Natural killer cell (primary cell): ENCODE measurements at regions not wholly inside any gene's neighbourhood (a gene's known extent, or its start where the extent isn't known, plus 50 kb on each side); places are given as distances from the start of the nearest gene placed in this dataset.
A peak's percentile ranks its signal among the peaks of the same experiment; 100 is the strongest.

Source experiments
- ATAC-seq, 3 donors: fragments of 150-1000 bp in 2 of 3; fragments of 200-7000 bp in 1 of 3; cut with Tn5 transposase; 1 replicate in 1 of 3; 2 replicates in 2 of 3; pipeline ENCODE4 v1.10.0; 2021; ENCODE audit warnings: mild to moderate bottlenecking in 2 of 3, moderate library complexity in 2 of 3
- DNase-seq, 2 donors: peaks; one replicate each; pipeline versions ENCODE4 v3.0.0 to v3.0.0-alpha.2; 2013 to 2021; ENCODE audit warnings: mixed read lengths in 1 of 2
- H3K27ac ChIP-seq: one replicate; pipeline ENCODE4 v1.5.1; 2013; ENCODE audit warnings: mild to moderate bottlenecking, low read length
- H3K27me3 ChIP-seq: one replicate; pipeline ENCODE4 v1.6.1; 2013; ENCODE audit warnings: low read length; ENCODE audit not compliant: control insufficient read depth, insufficient read depth
- H3K36me3 ChIP-seq: one replicate; pipeline ENCODE4 v1.6.1; 2013; ENCODE audit warnings: low read length; ENCODE audit not compliant: control insufficient read depth, insufficient read depth
- H3K4me1 ChIP-seq: one replicate; pipeline ENCODE4 v1.6.1; 2013; ENCODE audit warnings: low read length; ENCODE audit not compliant: control insufficient read depth, insufficient read depth
- H3K4me3 ChIP-seq: one replicate; pipeline ENCODE4 v1.5.1; 2013; ENCODE audit warnings: low read length
- H3K9me3 ChIP-seq: one replicate; pipeline ENCODE4 v1.6.1; 2013; ENCODE audit warnings: low read length; ENCODE audit not compliant: control insufficient read depth, insufficient read depth
- H3K27ac Mint-ChIP-seq, 2 donors: one replicate each; pipeline ENCODE4 v1.8.0; 2022; ENCODE audit warnings: mild to moderate bottlenecking in 2 of 2, mixed read lengths in 2 of 2, moderate library complexity in 1 of 2
- H3K27me3 Mint-ChIP-seq, 2 donors: one replicate each; pipeline ENCODE4 v1.8.0; 2022; ENCODE audit warnings: low read depth in 2 of 2, mixed read lengths in 2 of 2
- H3K36me3 Mint-ChIP-seq: one replicate; pipeline ENCODE4 v1.8.0; 2022; ENCODE audit warnings: mixed read lengths
- H3K4me1 Mint-ChIP-seq, 2 donors: one replicate each; pipeline ENCODE4 v1.8.0; 2022; ENCODE audit warnings: mixed read lengths in 2 of 2
- H3K4me3 Mint-ChIP-seq: one replicate; pipeline ENCODE4 v1.8.0; 2022; ENCODE audit warnings: mild to moderate bottlenecking, moderate library complexity, mixed read lengths
- H3K9me3 Mint-ChIP-seq, 2 donors: one replicate each; pipeline ENCODE4 v1.8.0; 2022; ENCODE audit warnings: mixed read lengths in 2 of 2
- CTCF ChIP-seq: fragments of 200-600 bp; IDR thresholded peaks from one replicate; pipeline ENCODE4 v1.8.0; 2022; ENCODE audit warnings: antibody characterized with exemption
- WGBS: methylation state at CpG from one replicate; pipeline ENCODE4 v1.1.7; 2013; ENCODE audit warnings: missing lambda C conversion rate; ENCODE audit not compliant: insufficient coverage; 5-methylcytosine and 5-hydroxymethylcytosine counted together
- intact Hi-C: fragments of 100-400 bp; cut with micrococcal nuclease; formaldehyde crosslinking; loops from one replicate; pipeline ENCODE4 v1.14.2; 2022

- Mint-ChIP-seq H3K27ac (no peak overlapping the region), H3K27me3 (no peaks in the 10 kb centered on the region), H3K4me3 (no peak overlapping the region), H3K9me3 (no peaks in the 10 kb centered on the region), H3K36me3 (no peaks in the 10 kb centered on the region), H3K4me1 (peaks cover 13 to 19% of the 10 kb centered on the region in 2 donors)
- TF ChIP-seq CTCF = no peak
- no peaks in the 10 kb centered on the region for H3K9me3 ChIP-seq
- H3K27me3 ChIP-seq = no peaks in the 10 kb centered on the region
- H3K36me3 ChIP-seq = no peaks in the 10 kb centered on the region
- WGBS = 88% methylated on average over 6 of the region's 6 CpGs
- DNase-seq (no peak), ATAC-seq (no peak)
- no peak overlapping the region for H3K27ac ChIP-seq
- H3K4me1 ChIP-seq = peaks cover 7% of the 10 kb centered on the region
- H3K4me3 ChIP-seq = no peak overlapping the region
- intact Hi-C loops = no loop called here
Observed at GRCh38 chr6:26165261-26165790, 78.1 kb downstream of the HFE start.

- no peaks in the 10 kb centered on the region for H3K9me3 Mint-ChIP-seq
- H3K27ac ChIP-seq = peak overlapping the region; percentile 82
- H3K4me3 Mint-ChIP-seq = peak overlapping the region; percentile 98
- intact Hi-C loops = loop anchor here (5.0 kb wide), 3 partner anchors 68 to 367 kb away; partner anchors contain the start of gene HMGN4
- no peaks in the 10 kb centered on the region for H3K36me3 Mint-ChIP-seq
- peaks cover 45 to 47% of the 10 kb centered on the region in 2 donors for H3K4me1 Mint-ChIP-seq
- 44% methylated on average over 1 of the region's 2 CpGs for WGBS
- no peak for ATAC-seq
- no peaks in the 10 kb centered on the region for H3K27me3 Mint-ChIP-seq
- no peaks in the 10 kb centered on the region for H3K9me3 ChIP-seq
- peak in 1 of 2 donors; percentile 37 for DNase-seq
- peak overlapping the region; percentile 96 to 98 for H3K27ac Mint-ChIP-seq
- H3K4me1 ChIP-seq = peaks cover 15% of the 10 kb centered on the region
- no peak overlapping the region for H3K4me3 ChIP-seq
- TF ChIP-seq CTCF = no peak
- no peaks in the 10 kb centered on the region for H3K36me3 ChIP-seq
- no peaks in the 10 kb centered on the region for H3K27me3 ChIP-seq
Observed at GRCh38 chr6:26170181-26170580, 83.0 kb downstream of the HFE start.

DNA sequence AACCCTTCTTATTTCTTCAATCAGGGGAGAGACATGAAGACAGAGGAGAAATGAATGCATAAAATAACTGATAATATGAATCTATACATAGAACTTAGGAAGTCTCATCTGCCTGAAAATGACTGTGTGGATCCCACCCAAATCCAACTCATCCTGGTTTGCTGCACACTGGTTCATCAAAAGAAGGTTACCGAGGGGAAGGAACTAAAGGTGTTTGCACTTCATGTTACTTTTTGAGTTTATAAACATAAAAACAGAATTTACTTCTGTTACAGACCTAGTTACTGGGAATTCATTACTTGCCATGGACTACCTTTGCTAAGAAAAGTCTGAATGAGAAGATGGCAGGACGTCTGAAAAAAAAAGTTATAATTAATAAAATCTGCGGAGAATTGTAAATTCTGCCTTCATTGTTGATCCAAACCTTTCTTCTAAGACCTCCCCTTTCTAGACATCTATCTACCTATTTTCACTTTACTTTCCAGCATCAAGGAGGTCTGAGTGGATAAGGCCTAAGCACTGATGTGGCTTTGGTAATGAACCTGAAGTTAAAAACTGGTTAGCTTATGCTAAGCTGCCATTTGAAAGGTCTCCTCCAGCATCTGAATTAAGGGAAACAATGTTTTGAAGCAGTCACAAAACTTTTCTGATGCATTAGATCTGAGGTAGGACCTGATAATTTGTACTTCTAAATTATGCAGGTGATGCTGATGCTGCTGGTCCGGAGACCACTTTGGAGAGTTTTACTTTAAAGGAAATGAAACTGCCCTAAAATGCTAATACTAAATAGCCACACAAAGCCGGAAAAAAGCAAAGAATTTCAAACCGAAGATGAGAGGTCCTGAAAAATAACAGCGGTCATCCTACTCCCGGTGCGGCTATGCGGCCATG lies 84.0 kb downstream of the HFE start:
- peak overlapping the region; percentile 98 for H3K4me3 Mint-ChIP-seq
- no peaks in the 10 kb centered on the region for H3K9me3 ChIP-seq
- H3K4me1 Mint-ChIP-seq = peaks cover 47 to 54% of the 10 kb centered on the region in 2 donors
- intact Hi-C loops = loop anchor here (5.0 kb wide), 3 partner anchors 69 to 366 kb away; partner anchors contain the start of gene HMGN4
- no peaks in the 10 kb centered on the region for H3K36me3 Mint-ChIP-seq
- no peaks in the 10 kb centered on the region for H3K27me3 ChIP-seq
- H3K4me1 ChIP-seq = peaks cover 15% of the 10 kb centered on the region
- WGBS = 5% methylated on average over 8 of the region's 10 CpGs
- no peaks in the 10 kb centered on the region for H3K9me3 Mint-ChIP-seq
- H3K27me3 Mint-ChIP-seq = no peaks in the 10 kb centered on the region
- DNase-seq (peak in 1 of 2 donors; percentile 52), ATAC-seq (no peak)
- peak overlapping the region; percentile 49 for H3K4me3 ChIP-seq
- no peaks in the 10 kb centered on the region for H3K36me3 ChIP-seq
- peak overlapping the region; percentile 96 to 98 for H3K27ac Mint-ChIP-seq
- TF ChIP-seq CTCF = no peak
- peak overlapping the region; percentile 82 for H3K27ac ChIP-seq
